Panc1 (cell line): ENCODE measurements at regions not wholly inside any gene's neighbourhood (a gene's known extent, or its start where the extent isn't known, plus 50 kb on each side); places are given as distances from the start of the nearest gene placed in this dataset.

ENCODE experiments used
- ATAC-seq: fragments of 200-7000 bp; cut with Tn5 transposase; 2 replicates; pipeline ENCODE4 v1.9.1; 2020; ENCODE audit warnings: mild to moderate bottlenecking, moderate library complexity
- BruUV-seq: library from RNA; stranded (reverse); fragments of 400-500 nt; replicated peaks from 2 replicates; lab custom pipeline; 2021; lab: Mats Ljungman, UMichigan
- CTCF ChIA-PET: fragments of 300-600 bp; sonication (Branson Sonifier 250); formaldehyde crosslinking; loops from one replicate; lab custom pipeline; 2022; ENCODE audit warnings: antibody characterized with exemption; lab: Charles Lee
- POLR2A ChIA-PET: fragments of 300-600 bp; sonication (Branson Sonifier 250); formaldehyde crosslinking; loops from one replicate; lab custom pipeline; 2022; ENCODE audit warnings: antibody characterized with exemption; lab: Charles Lee
- DNase-seq: peaks from one replicate; pipeline ENCODE4 v3.0.0-alpha.2; 2010; ENCODE audit warnings: low read depth, low spot score
- H3K27ac ChIP-seq: 2 replicates; pipeline ENCODE4 v1.5.1; 2011; ENCODE audit warnings: mild to moderate bottlenecking, low read length, inconsistent platforms
- H3K27me3 ChIP-seq: fragments of 200-500 bp; sonication (Bioruptor generic); 2 replicates; pipeline ENCODE4 v1.6.0; 2014; ENCODE audit warnings: low read length, inconsistent platforms; ENCODE audit not compliant: control insufficient read depth, insufficient read depth
- H3K36me3 ChIP-seq: fragments of 200-500 bp; sonication (Bioruptor generic); 2 replicates; pipeline ENCODE4 v1.5.1; 2014; ENCODE audit warnings: inconsistent platforms, mild to moderate bottlenecking, low read length, moderate library complexity; ENCODE audit not compliant: control insufficient read depth, insufficient read depth
- H3K4me1 ChIP-seq: 2 replicates; pipeline ENCODE4 v1.5.1; 2011; ENCODE audit warnings: inconsistent platforms, mild to moderate bottlenecking, low read length, moderate library complexity; ENCODE audit not compliant: control insufficient read depth, insufficient read depth
- H3K4me3 ChIP-seq, 2 experiments: 2 replicates each; pipeline ENCODE4 v1.5.1; 2011 to 2012; ENCODE audit warnings: low read depth in 2 of 2, low read length in 2 of 2, mild to moderate bottlenecking in 2 of 2, inconsistent platforms in 1 of 2, moderate library complexity in 1 of 2
- H3K9me3 ChIP-seq: fragments of 200-500 bp; sonication (Bioruptor generic); 2 replicates; pipeline ENCODE4 v1.5.1; 2014; ENCODE audit warnings: low read depth, mild to moderate bottlenecking, inconsistent platforms, low read length, moderate library complexity; ENCODE audit not compliant: control insufficient read depth, insufficient read depth
- CTCF ChIP-seq: fragments of 450-650 bp; IDR thresholded peaks from 2 replicates; pipeline ENCODE4 v1.5.1; 2017; ENCODE audit warnings: mild to moderate bottlenecking
- POLR2AphosphoS5 ChIP-seq: IDR thresholded peaks from 2 replicates; pipeline ENCODE4 v1.6.1; 2012; ENCODE audit warnings: mild to moderate bottlenecking, low read depth, low read length, moderate library complexity
- REST ChIP-seq, 2 experiments: IDR thresholded peaks; 2 replicates each; pipeline ENCODE4 v1.6.1; 2011 to 2012; ENCODE audit warnings: low read depth in 2 of 2, control low read depth in 1 of 2, low read length in 1 of 2, mild to moderate bottlenecking in 1 of 2, moderate library complexity in 1 of 2; ENCODE audit not compliant: insufficient read depth in 1 of 2
- SIN3A ChIP-seq: IDR thresholded peaks from 2 replicates; pipeline ENCODE4 v1.6.1; 2012; ENCODE audit warnings: low read depth, mild to moderate bottlenecking, low read length, moderate library complexity, borderline replicate concordance; ENCODE audit not compliant: insufficient read depth
- TCF7L2 ChIP-seq: IDR thresholded peaks from 2 replicates; pipeline ENCODE4 v1.6.1; 2011; ENCODE audit warnings: mild to moderate bottlenecking, low read depth, low read length, inconsistent platforms
- in situ Hi-C: cut with HindIII; loops from 2 replicates; pipeline ENCODE4 v1.10.0; 2016; ENCODE audit warnings: low sequenced_read_pairs, low pct_unique_long_range_greater_than_20kb
- intact Hi-C: fragments of 100-400 bp; cut with micrococcal nuclease; formaldehyde crosslinking; loops from one replicate; pipeline ENCODE4 v1.10.0; 2022; ENCODE audit not compliant: unreplicated experiment

GRCh38 chr11:119479685-119480275 lies 56.8 kb upstream of the THY1 start:
- no peaks in the 10 kb centered on the region for H3K36me3 ChIP-seq
- H3K9me3 ChIP-seq = no peaks in the 10 kb centered on the region
- no peak for DNase-seq
- no peaks in the 10 kb centered on the region for H3K4me1 ChIP-seq
- no TSS peak for BruUV-seq
- no peaks in the 10 kb centered on the region for H3K27me3 ChIP-seq
- no peak for ATAC-seq
- in situ Hi-C loops = no loop called here
- ChIA-PET POLR2A (no interaction called here), CTCF (interaction anchor here (0.6 to 1.2 kb wide), 2 partner anchors 54 to 136 kb away, joined by 3 to 4 read pairs; no protein-coding TSS in a partner anchor)
- intact Hi-C loops = loop anchor here (2.0 to 10.0 kb wide), 4 partner anchors 188 to 629 kb away; partner anchors contain the start of gene NECTIN1
- H3K27ac ChIP-seq = no peak overlapping the region
- TF ChIP-seq POLR2AphosphoS5 = no peak
- no peak for TF ChIP-seq SIN3A
- TF ChIP-seq REST (IDR thresholded peaks at IDR 0.05; ENCODE audit: insufficient read depth in 1 of 2, low read depth in 2 of 2, low read length in 1 of 2) = no peak
- TF ChIP-seq CTCF = peak; percentile 86
- no peak for TF ChIP-seq TCF7L2
- no peak overlapping the region for H3K4me3 ChIP-seq

- ChIA-PET CTCF (interaction anchor here (0.6 kb wide), 1 partner anchor 20 kb away, joined by 3 read pairs; no protein-coding TSS in a partner anchor), POLR2A (no interaction called here)
- H3K4me1 ChIP-seq = no peaks in the 10 kb centered on the region
- no TSS peak for BruUV-seq
- intact Hi-C loops = loop anchor here (2.0 kb wide), 1 partner anchor 630 kb away; no protein-coding TSS in a partner anchor
- ATAC-seq (no peak), DNase-seq (no peak)
- no peaks in the 10 kb centered on the region for H3K27me3 ChIP-seq
- H3K27ac ChIP-seq = no peak overlapping the region
- no peak overlapping the region for H3K4me3 ChIP-seq
- in situ Hi-C loops = no loop called here
- H3K36me3 ChIP-seq = no peaks in the 10 kb centered on the region
- no peaks in the 10 kb centered on the region for H3K9me3 ChIP-seq
- no peak for TF ChIP-seq REST (IDR thresholded peaks at IDR 0.05; ENCODE audit: insufficient read depth in 1 of 2, low read depth in 2 of 2, low read length in 1 of 2)
- TF ChIP-seq TCF7L2 = no peak
- TF ChIP-seq POLR2AphosphoS5 = no peak
- TF ChIP-seq CTCF = no peak
- TF ChIP-seq SIN3A = no peak
Observed at GRCh38 chr11:119478711-119479285, 55.8 kb upstream of the THY1 start.
